ENCODE measurements at regions not wholly inside any gene's neighbourhood (a gene's known extent, or its start where the extent isn't known, plus 50 kb on each side); places are given as distances from the start of the nearest gene placed in this dataset.

GRCh38 chr7:400901-401485 is 111.0 kb downstream of the FOXL3 start:
- DNase-seq (ENCODE audit: low spot score): no peak
- in situ Hi-C loops (cut with MboI; ENCODE audit: low pct_unique_long_range_greater_than_20kb, low sequenced_read_pairs, unreplicated experiment): no loop called here
- no peak for TF ChIP-seq CTCF (IDR thresholded peaks at IDR 0.05; ENCODE audit: extremely low read depth, insufficient read depth, missing control alignments)

GRCh38 chr7:401495-401894 is 111.5 kb downstream of the FOXL3 start:
- no peak for TF ChIP-seq CTCF (IDR thresholded peaks at IDR 0.05; ENCODE audit: extremely low read depth, insufficient read depth, missing control alignments)
- DNase-seq (ENCODE audit: low spot score): no peak
- in situ Hi-C loops (cut with MboI; ENCODE audit: low pct_unique_long_range_greater_than_20kb, low sequenced_read_pairs, unreplicated experiment): no loop called here

- no peak for TF ChIP-seq CTCF (IDR thresholded peaks at IDR 0.05; ENCODE audit: extremely low read depth, insufficient read depth, missing control alignments)
- DNase-seq (ENCODE audit: low spot score): no peak
- in situ Hi-C loops (cut with MboI; ENCODE audit: low pct_unique_long_range_greater_than_20kb, low sequenced_read_pairs, unreplicated experiment): no loop called here
Observed at GRCh38 chr7:404812-405488, 114.7 kb downstream of the PDGFA start.

- no peak for TF ChIP-seq CTCF (IDR thresholded peaks at IDR 0.05; ENCODE audit: extremely low read depth, insufficient read depth, missing control alignments)
- no peak for DNase-seq (ENCODE audit: low spot score)
- in situ Hi-C loops (cut with MboI; ENCODE audit: low pct_unique_long_range_greater_than_20kb, low sequenced_read_pairs, unreplicated experiment): no loop called here
Observed at GRCh38 chr7:405489-406211, 114.0 kb downstream of the PDGFA start.

- DNase-seq (ENCODE audit: low spot score): no peak
- in situ Hi-C loops (cut with MboI; ENCODE audit: low pct_unique_long_range_greater_than_20kb, low sequenced_read_pairs, unreplicated experiment): no loop called here
- no peak for TF ChIP-seq CTCF (IDR thresholded peaks at IDR 0.05; ENCODE audit: extremely low read depth, insufficient read depth, missing control alignments)
Observed at GRCh38 chr7:407721-408539, 111.7 kb downstream of the PDGFA start.

GRCh38 chr7:408751-409311 is 110.8 kb downstream of the PDGFA start:
- TF ChIP-seq CTCF (IDR thresholded peaks at IDR 0.05; ENCODE audit: extremely low read depth, insufficient read depth, missing control alignments): no peak
- in situ Hi-C loops (cut with MboI; ENCODE audit: low pct_unique_long_range_greater_than_20kb, low sequenced_read_pairs, unreplicated experiment): no loop called here
- no peak for DNase-seq (ENCODE audit: low spot score)
